ENCODE measurements at regions not wholly inside any gene's neighbourhood (a gene's known extent, or its start where the extent isn't known, plus 50 kb on each side); places are given as distances from the start of the nearest gene placed in this dataset.

DNA sequence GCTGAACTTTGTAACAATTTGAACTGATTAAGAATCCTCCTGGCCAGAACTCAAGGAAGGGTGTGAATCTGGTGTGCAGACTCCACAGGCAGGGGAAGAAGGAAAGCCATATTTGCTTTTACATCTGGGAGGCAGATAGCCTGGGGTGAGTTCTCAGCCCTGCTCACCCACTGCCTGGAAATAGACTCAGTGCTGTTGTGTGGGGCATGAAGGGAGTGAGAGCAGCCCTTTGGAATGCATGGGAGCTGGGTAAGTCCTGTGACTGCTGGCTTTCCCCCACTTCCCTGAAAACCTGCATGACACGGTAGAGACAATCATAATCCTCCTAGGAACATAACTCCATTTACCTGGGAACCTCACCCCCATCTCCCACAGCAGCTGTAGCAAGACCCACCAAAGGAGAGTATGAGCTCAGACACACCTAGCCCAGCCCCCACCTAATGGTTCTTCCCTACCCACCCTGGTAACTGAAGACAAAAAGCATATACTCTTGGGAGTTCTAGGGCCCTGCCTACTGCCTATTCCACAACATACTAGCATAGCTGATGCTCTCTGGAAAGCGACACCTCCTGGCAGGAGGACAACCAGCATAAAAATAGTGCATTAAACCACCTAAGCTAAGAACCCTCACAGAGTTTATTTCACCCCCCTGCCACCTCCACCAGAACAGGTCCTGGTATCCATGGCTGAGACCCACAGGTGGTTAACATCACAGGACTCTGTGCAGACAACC lies 59.3 kb upstream of the UBQLN2 start:
- TF ChIP-seq, protein P1, sequence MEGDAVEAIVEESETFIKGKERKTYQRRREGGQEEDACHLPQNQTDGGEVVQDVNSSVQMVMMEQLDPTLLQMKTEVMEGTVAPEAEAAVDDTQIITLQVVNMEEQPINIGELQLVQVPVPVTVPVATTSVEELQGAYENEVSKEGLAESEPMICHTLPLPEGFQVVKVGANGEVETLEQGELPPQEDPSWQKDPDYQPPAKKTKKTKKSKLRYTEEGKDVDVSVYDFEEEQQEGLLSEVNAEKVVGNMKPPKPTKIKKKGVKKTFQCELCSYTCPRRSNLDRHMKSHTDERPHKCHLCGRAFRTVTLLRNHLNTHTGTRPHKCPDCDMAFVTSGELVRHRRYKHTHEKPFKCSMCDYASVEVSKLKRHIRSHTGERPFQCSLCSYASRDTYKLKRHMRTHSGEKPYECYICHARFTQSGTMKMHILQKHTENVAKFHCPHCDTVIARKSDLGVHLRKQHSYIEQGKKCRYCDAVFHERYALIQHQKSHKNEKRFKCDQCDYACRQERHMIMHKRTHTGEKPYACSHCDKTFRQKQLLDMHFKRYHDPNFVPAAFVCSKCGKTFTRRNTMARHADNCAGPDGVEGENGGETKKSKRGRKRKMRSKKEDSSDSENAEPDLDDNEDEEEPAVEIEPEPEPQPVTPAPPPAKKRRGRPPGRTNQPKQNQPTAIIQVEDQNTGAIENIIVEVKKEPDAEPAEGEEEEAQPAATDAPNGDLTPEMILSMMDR (IDR thresholded peaks at IDR 0.05) = no peak
- no peak for TF ChIP-seq POLR2A (IDR thresholded peaks at IDR 0.05)
- TF ChIP-seq POLR2AphosphoS5 (IDR thresholded peaks at IDR 0.05) = no peak
